HG03469 (cell line): ENCODE measurements at regions not wholly inside any gene's neighbourhood (a gene's known extent, or its start where the extent isn't known, plus 50 kb on each side); places are given as distances from the start of the nearest gene placed in this dataset.
"Not testable (repeated sequence)": the region's sequence is repeated elsewhere in the genome, so short reads cannot be mapped to it uniquely, and the experiment has no call there.

Source experiments
- ATAC-seq: cut with Tn5 transposase; IDR thresholded peaks from one replicate; pipeline ENCODE4 v1.9.1; 2021; ENCODE audit warnings: mild to moderate bottlenecking, moderate library complexity, moderate number of reproducible peaks; ENCODE audit not compliant: unreplicated experiment

GRCh38 chr5:74465724-74466123 is 174.8 kb downstream of the ENC1 start:
- ATAC-seq = no peak

DNA sequence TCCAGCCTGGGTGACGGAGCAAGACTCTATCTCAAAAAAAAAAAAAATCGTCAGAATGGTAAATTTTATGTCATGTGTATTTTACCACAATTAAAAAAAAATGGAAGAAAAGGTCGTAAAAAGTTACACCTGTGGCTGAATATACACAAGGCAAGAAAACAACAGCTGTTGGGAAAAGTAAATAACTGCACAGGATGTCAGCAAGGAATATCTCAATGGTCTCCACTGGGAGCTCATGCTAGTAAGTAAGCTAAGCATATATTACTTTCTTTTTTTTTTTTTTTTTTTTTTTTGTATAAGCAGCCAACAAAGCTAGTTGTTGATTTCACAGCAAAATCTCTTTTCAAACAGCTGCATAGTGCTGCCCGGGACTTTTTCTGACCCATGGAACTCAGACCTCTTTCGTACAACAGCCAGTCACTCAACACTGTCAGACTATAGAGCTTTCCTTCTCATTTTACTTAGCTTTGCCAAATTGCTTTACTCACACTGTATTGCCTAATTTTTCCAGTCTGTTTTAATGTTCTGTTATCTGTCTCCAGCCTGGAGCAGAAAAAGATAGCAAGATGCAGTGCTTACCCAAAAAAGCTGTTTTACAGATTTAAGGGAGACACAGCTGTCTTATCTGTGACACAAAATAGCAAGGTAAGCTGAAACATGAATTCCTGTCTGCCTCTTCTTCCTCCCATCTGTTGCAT is 175.9 kb downstream of the ENC1 start:
- ATAC-seq = no peak

- ATAC-seq = no peak
Measured at GRCh38 chr5:74462356-74462755, 178.2 kb downstream of the ENC1 start.

- ATAC-seq = no peak
Measured at GRCh38 chr5:74461251-74461650, 179.3 kb downstream of the ENC1 start.

GRCh38 chr5:74460694-74461093 is 179.8 kb downstream of the ENC1 start:
- no peak for ATAC-seq

- no peak for ATAC-seq
Measured at GRCh38 chr5:74459984-74460383, 180.5 kb downstream of the ENC1 start.

- no peak for ATAC-seq
Measured at GRCh38 chr5:74457876-74458275, 182.7 kb downstream of the ENC1 start.

- no peak for ATAC-seq
Measured at GRCh38 chr5:74454263-74455030, 186.1 kb downstream of the ENC1 start.

DNA sequence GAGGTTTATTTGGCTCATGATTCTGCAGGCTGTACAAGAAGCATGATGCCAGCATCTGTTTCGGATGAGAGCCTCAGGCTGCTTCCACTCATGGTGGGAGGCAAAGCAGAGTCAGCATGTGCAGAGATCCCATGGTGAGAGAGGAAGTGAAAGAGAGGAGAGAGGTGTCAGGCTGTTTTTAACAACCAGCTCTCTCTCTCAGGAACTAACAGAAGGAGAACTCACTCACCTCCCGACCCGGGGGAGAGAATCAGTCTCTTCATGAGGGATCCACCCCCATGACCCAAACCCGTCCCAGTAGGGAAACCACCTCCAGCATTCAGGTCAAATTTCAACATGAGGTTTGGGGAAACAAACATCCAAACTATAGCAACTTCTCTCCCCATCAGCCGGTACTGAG is 187.7 kb downstream of the ENC1 start:
- no peak for ATAC-seq

- ATAC-seq = no peak
Measured at GRCh38 chr5:74450095-74450494, 190.4 kb downstream of the ENC1 start.

DNA sequence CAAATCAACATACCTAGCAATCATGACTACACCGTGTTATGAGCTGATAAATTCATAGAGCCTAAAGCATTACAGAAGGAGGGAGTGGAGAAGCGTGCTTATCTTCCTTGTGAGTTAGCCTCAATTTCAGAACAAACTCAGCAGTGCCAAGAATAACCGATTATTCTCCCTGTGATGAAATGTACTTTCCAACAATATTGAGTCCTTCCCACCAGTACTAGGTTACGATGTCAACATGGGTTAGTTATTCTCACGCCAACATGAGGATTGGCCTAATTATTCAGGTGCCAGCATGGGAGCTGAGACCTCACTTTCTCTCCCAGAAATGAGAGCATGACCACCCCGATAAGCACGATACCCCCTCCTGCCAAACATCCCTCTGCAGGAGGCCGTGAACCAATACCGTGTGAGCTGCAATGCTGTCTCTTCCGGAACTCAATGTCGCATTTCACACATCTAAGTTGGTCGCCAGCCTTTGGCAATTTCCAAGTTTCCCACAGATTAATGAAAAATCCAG is 193.7 kb downstream of the ENC1 start:
- no peak for ATAC-seq

GRCh38 chr5:74442466-74442865 is 198.1 kb downstream of the ENC1 start:
- ATAC-seq = no peak

DNA sequence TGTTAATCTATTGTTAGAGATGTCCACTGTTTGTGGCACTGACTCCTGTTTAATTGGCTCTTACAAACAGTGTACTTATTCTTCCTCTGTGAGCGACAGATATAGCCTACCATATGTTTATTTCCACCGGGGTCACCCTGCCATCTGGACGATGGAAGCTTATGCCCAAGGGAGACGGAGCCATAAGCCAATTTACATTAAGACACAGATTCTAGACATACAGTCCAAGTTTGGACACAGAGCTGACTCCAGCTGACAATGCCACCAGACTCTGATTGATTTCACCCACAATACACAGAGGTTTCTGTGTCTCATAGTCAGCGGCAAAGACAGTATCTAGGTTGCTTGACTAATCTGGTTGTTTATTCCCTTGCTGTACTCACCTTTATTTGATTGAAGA is 198.9 kb downstream of the ENC1 start:
- ATAC-seq = no peak

GRCh38 chr5:74440341-74440740 is 200.2 kb downstream of the ENC1 start:
- ATAC-seq = no peak

- ATAC-seq = not testable (repeated sequence)
Measured at GRCh38 chr5:74437870-74438269, 202.7 kb downstream of the ENC1 start.

DNA sequence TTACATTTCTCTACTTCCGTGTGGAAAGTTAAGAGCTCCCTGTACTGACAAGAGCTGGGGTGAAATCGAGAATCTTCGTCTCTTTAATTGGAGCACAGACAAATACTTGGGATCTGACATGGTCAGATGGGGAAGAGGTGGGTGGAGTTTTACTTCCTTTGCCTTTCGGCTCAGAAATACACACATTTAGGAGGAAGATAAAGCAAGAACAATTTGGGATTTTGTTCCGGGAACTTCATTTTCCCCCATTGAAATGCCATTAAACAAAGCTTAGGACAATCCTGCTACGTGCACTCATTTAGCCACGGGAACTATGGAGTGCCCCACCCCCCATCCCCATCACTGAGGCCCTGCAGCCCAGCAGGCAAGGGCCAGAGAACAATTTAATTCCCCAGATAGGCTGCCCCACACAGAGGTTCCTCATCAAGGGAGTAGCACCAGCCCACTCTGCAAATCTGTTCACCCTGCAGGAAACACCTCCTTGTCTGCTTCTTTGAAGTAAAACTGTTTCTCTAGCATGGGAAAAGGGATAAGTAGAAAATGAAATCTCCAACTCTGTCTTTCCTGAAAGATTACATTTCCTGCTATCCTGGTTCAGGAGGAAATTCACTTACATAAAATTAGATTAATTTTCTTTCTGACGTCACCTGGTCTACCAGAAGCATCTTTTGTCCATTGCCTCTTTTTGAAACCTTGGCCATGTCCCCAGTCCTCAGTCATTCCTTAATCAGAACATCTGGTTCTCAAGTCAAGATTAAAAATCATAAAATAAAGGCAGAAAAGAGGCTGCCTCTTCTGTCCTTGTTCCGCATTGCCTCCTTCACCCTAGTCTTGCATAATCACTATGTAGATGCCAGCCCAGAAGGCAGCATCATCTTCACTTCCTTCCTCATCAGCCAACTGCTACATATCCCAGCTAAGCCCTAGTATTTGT is 206.4 kb downstream of the ENC1 start:
- ATAC-seq = no peak

GRCh38 chr5:74433255-74433895 is 207.2 kb downstream of the ENC1 start:
- ATAC-seq = no peak

- no peak for ATAC-seq
Measured at GRCh38 chr5:74432721-74433120, 207.8 kb downstream of the ENC1 start.

DNA sequence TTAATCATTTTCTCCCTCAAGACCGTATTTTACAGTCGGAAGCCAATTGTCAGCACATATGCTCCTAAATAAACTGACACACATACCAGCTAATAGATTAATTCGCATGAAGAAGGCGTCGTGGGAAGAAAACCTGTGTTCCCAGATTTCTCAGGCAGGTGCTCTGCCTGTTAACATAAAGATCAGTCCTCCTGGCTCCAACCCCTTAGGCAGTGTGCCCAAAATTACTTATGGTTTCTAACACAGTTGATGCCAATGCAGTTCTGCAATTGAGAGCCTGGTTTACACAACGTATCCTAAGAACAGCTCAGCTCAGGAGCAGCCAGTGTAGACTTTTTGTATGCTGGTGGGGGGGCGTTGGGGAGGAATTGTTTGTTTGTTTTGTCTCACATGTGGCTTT is 208.3 kb downstream of the ENC1 start:
- no peak for ATAC-seq

DNA sequence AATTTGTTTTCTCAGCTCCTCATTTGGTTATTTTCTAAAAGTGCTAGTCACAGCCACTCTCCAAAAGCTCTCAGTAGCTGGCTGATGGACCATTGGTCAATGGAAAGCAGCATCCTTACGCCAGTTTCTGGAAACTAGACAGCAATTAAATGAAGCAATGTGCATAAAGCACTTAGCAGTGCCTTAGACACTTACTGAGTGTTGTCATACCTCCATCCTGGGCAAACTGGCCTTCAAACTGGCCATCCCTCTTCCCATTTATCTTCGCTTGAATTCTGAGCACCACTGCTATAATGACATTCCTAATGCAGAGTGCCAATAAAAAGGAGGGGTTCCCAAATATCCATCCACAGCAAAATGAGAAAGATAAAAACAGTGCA is 209.2 kb downstream of the ENC1 start:
- ATAC-seq = no peak
